ENCODE measurements at regions not wholly inside any gene's neighbourhood (a gene's known extent, or its start where the extent isn't known, plus 50 kb on each side); places are given as distances from the start of the nearest gene placed in this dataset.

- no peak for ATAC-seq (ENCODE audit: low read depth)
- intact Hi-C loops (cut with micrococcal nuclease), result no loop called here
- Mint-ChIP-seq H3K9me3 (peaks cover 3% of the 10 kb centered on the region), H3K36me3 (ENCODE audit: low read depth) (no peaks in the 10 kb centered on the region), H3K27ac (no peak overlapping the region), H3K4me3 (no peak overlapping the region), H3K4me1 (no peaks in the 10 kb centered on the region), H3K27me3 (no peaks in the 10 kb centered on the region)
- ChIA-PET CTCF (no interaction called here), POLR2A (no interaction called here)
- no peak for DNase-seq
- no peak for TF ChIP-seq CTCF (IDR thresholded peaks at IDR 0.05)
Measured at GRCh38 chr16:60815033-60815432, 1221.2 kb downstream of the CDH8 start.

- no peak overlapping the region for H3K4me3 Mint-ChIP-seq
Measured at GRCh38 chr16:60811657-60812056, 1224.6 kb downstream of the CDH8 start.

GRCh38 chr16:60811051-60811608 is 1225.1 kb downstream of the CDH8 start:
- ChIA-PET CTCF (no interaction called here), POLR2A (no interaction called here)
- Mint-ChIP-seq H3K9me3 (peaks cover 5% of the 10 kb centered on the region), H3K36me3 (ENCODE audit: low read depth) (no peaks in the 10 kb centered on the region), H3K4me1 (no peaks in the 10 kb centered on the region), H3K27me3 (no peaks in the 10 kb centered on the region), H3K4me3 (no peak overlapping the region), H3K27ac (no peak overlapping the region)
- intact Hi-C loops (cut with micrococcal nuclease), result no loop called here
- ATAC-seq (ENCODE audit: low read depth) (no peak), DNase-seq (no peak)
- TF ChIP-seq CTCF (IDR thresholded peaks at IDR 0.05), result no peak

More at GRCh38 chr16:60811657-60812056, 1224.6 kb downstream of the CDH8 start:
- Mint-ChIP-seq H3K36me3 (ENCODE audit: low read depth) (no peaks in the 10 kb centered on the region), H3K9me3 (peaks cover 4% of the 10 kb centered on the region), H3K27me3 (no peaks in the 10 kb centered on the region), H3K27ac (no peak overlapping the region), H3K4me1 (no peaks in the 10 kb centered on the region)
- intact Hi-C loops (cut with micrococcal nuclease), result no loop called here
- ATAC-seq (ENCODE audit: low read depth) (no peak), DNase-seq (no peak)
- ChIA-PET POLR2A (no interaction called here), CTCF (no interaction called here)
- TF ChIP-seq CTCF (IDR thresholded peaks at IDR 0.05), result no peak

GRCh38 chr16:60810250-60810649 is 1226.0 kb downstream of the CDH8 start:
- ChIA-PET CTCF (no interaction called here), POLR2A (no interaction called here)
- DNase-seq, result no peak
- Mint-ChIP-seq H3K27ac (no peak overlapping the region), H3K27me3 (no peaks in the 10 kb centered on the region), H3K36me3 (ENCODE audit: low read depth) (no peaks in the 10 kb centered on the region), H3K4me3 (no peak overlapping the region), H3K4me1 (no peaks in the 10 kb centered on the region), H3K9me3 (peaks cover 7% of the 10 kb centered on the region)
- TF ChIP-seq CTCF (IDR thresholded peaks at IDR 0.05), result no peak
- intact Hi-C loops (cut with micrococcal nuclease), result no loop called here
- ATAC-seq (ENCODE audit: low read depth), result no peak

GRCh38 chr16:60792437-60792836 is 1243.8 kb downstream of the CDH8 start:
- peaks cover 11% of the 10 kb centered on the region for H3K9me3 Mint-ChIP-seq
- intact Hi-C loops (cut with micrococcal nuclease), result no loop called here
- H3K27ac Mint-ChIP-seq, result no peak overlapping the region
- H3K36me3 Mint-ChIP-seq (ENCODE audit: low read depth), result no peaks in the 10 kb centered on the region
- CTCF ChIA-PET, result no interaction called here
- TF ChIP-seq CTCF (IDR thresholded peaks at IDR 0.05), result no peak
- ATAC-seq (ENCODE audit: low read depth), result no peak
- H3K4me3 Mint-ChIP-seq, result no peak overlapping the region
- H3K4me1 Mint-ChIP-seq, result no peaks in the 10 kb centered on the region
- POLR2A ChIA-PET, result no interaction called here
- no peak for DNase-seq
- no peaks in the 10 kb centered on the region for H3K27me3 Mint-ChIP-seq
